GM19324 (cell line): ENCODE measurements at regions not wholly inside any gene's neighbourhood (a gene's known extent, or its start where the extent isn't known, plus 50 kb on each side); places are given as distances from the start of the nearest gene placed in this dataset.

ENCODE experiments used
- ATAC-seq: cut with Tn5 transposase; IDR thresholded peaks from one replicate; pipeline ENCODE4 v1.9.1; 2021; ENCODE audit warnings: mild to moderate bottlenecking, moderate library complexity; ENCODE audit not compliant: unreplicated experiment, low FRiP score

GRCh38 chr5:174326372-174326771, 280.9 kb downstream of the NSG2 start:
- ATAC-seq: no peak

- ATAC-seq: no peak
These were observed 281.9 kb downstream of the NSG2 start for GRCh38 chr5:174327317-174327864.

GRCh38 chr5:174327896-174328295, 282.4 kb downstream of the NSG2 start:
- ATAC-seq: no peak

GRCh38 chr5:174328631-174329299, 283.3 kb downstream of the NSG2 start:
- ATAC-seq: no peak

- ATAC-seq: no peak
These were observed 284.2 kb downstream of the NSG2 start for GRCh38 chr5:174329738-174330137.

GRCh38 chr5:174335682-174336364, 290.3 kb downstream of the NSG2 start:
- no peak for ATAC-seq

GRCh38 chr5:174336479-174336878, 291.0 kb downstream of the NSG2 start:
- ATAC-seq: no peak

- no peak for ATAC-seq
These were observed 292.0 kb downstream of the NSG2 start for GRCh38 chr5:174337276-174338184.

- no peak for ATAC-seq
These were observed 292.9 kb downstream of the NSG2 start for GRCh38 chr5:174338185-174339010.

- ATAC-seq: no peak
These were observed 293.6 kb downstream of the NSG2 start for GRCh38 chr5:174339130-174339529.

GRCh38 chr5:174340226-174340625, 294.7 kb downstream of the NSG2 start:
- no peak for ATAC-seq

GRCh38 chr5:174342696-174343095, 297.2 kb downstream of the NSG2 start:
- no peak for ATAC-seq

- ATAC-seq: no peak
These were observed 298.3 kb downstream of the NSG2 start for GRCh38 chr5:174343826-174344225.

GRCh38 chr5:174344335-174344734, 298.8 kb downstream of the NSG2 start:
- no peak for ATAC-seq

- no peak for ATAC-seq
These were observed 301.7 kb downstream of the NSG2 start for GRCh38 chr5:174347183-174347582.

- no peak for ATAC-seq
These were observed 302.9 kb downstream of the NSG2 start for GRCh38 chr5:174348311-174348981.

- ATAC-seq: no peak
These were observed 307.2 kb downstream of the NSG2 start for GRCh38 chr5:174352681-174353080.

GRCh38 chr5:174354571-174354970, 309.1 kb downstream of the NSG2 start:
- ATAC-seq: no peak

GRCh38 chr5:174355208-174355612, 309.7 kb downstream of the NSG2 start:
- ATAC-seq: no peak

- no peak for ATAC-seq
These were observed 310.5 kb downstream of the NSG2 start for GRCh38 chr5:174355995-174356394.
